ENCODE measurements at regions not wholly inside any gene's neighbourhood (a gene's known extent, or its start where the extent isn't known, plus 50 kb on each side); places are given as distances from the start of the nearest gene placed in this dataset.

DNA sequence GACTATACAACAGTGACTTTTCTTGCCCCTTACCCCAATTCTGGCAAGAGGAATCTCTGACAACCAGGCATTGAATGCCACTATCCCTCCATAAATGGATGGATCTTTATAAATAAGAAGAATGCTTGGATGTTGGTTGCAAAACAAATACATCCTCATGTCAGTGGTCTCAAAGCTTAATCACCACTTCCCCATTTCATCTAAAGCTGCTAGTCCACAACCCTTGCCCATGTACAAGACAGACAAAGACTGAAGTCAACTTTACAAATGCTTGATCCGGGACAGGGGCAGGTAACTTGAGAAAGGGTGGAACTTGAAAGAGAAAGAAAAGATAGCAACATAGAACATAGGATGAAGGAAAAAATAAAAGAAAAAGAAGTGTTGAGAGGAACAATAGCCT lies 540.5 kb upstream of the NOX3 start:
- no peaks in the 10 kb centered on the region for H3K27me3 ChIP-seq
- 87 to 100% (median 97%) methylated on average over 1 of the region's 1 CpG for WGBS, 3 donors
- intact Hi-C loops (cut with DNase I) = no loop called here
- no peak overlapping the region for H3K27ac ChIP-seq
- H3K4me1 ChIP-seq (ENCODE audit: insufficient read depth) = no peaks in the 10 kb centered on the region
- H3K4me3 ChIP-seq = no peak overlapping the region
- no peak for TF ChIP-seq CTCF (IDR thresholded peaks at IDR 0.05)
- no peak for TF ChIP-seq POLR2A (IDR thresholded peaks at IDR 0.05)
- no peaks in the 10 kb centered on the region for H3K36me3 ChIP-seq
- H3K9me3 ChIP-seq = no peaks in the 10 kb centered on the region
- no peak for DNase-seq

DNA sequence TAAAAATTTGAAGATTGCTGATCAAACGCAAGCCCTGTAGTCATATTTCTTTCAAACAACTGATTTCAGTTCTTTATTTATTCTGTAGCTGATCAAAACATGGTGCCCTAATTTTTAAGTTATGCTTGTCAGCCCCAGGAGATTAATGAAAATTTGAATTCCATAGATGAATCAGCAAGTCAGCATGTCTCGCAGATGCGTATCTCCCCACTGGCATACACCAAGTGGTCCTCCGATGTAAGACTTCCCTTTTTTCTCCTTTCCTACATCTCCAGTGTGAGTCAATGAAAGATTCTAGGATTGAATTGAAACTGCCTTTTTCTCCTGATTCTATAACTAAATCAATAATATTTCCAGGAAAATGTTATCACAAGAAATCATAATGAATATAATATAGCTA lies 539.6 kb upstream of the NOX3 start:
- WGBS, 3 donors = 93 to 95% (median 94%) methylated on average over 4 of the region's 4 CpGs
- Histone ChIP-seq H3K27me3 (no peaks in the 10 kb centered on the region), H3K36me3 (no peaks in the 10 kb centered on the region), H3K4me1 (ENCODE audit: insufficient read depth) (no peaks in the 10 kb centered on the region), H3K9me3 (no peaks in the 10 kb centered on the region), H3K4me3 (no peak overlapping the region), H3K27ac (no peak overlapping the region)
- intact Hi-C loops (cut with DNase I) = no loop called here
- no peak for DNase-seq
- TF ChIP-seq EP300 (IDR thresholded peaks at IDR 0.05) (no peak), CTCF (IDR thresholded peaks at IDR 0.05) (no peak), POLR2A (IDR thresholded peaks at IDR 0.05) (no peak)

DNA sequence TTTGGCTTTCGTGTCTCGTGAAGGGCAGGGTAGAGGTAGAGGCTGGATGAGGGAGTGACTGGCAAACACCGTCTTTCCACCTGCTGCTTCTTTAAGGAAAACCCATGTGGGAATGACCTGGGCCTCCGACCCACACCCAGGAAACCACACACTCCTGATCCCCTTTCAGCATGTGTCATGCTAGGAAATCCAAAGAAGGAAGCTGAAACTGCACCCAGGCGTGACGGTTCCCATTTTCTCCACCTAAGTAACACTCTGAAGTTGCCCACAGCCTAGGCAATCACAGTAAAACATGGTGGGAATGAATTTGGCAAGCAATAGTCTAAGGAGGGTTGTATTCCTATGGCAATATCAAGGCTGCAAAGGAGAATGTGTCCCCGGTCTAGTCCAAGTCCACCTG lies 538.4 kb upstream of the NOX3 start:
- WGBS, 3 donors = 94 to 95% (median 94%) methylated on average over 7 of the region's 7 CpGs
- TF ChIP-seq EP300 (IDR thresholded peaks at IDR 0.05) = no peak
- no peak for TF ChIP-seq POLR2A (IDR thresholded peaks at IDR 0.05)
- no peak for TF ChIP-seq CTCF (IDR thresholded peaks at IDR 0.05)
- no peak overlapping the region for H3K27ac ChIP-seq
- H3K4me3 ChIP-seq = no peak overlapping the region
- H3K36me3 ChIP-seq = no peaks in the 10 kb centered on the region
- H3K4me1 ChIP-seq (ENCODE audit: insufficient read depth) = no peaks in the 10 kb centered on the region
- no peaks in the 10 kb centered on the region for H3K9me3 ChIP-seq
- intact Hi-C loops (cut with DNase I) = no loop called here
- no peaks in the 10 kb centered on the region for H3K27me3 ChIP-seq
- DNase-seq = no peak

- Histone ChIP-seq H3K27ac (no peak overlapping the region), H3K9me3 (no peaks in the 10 kb centered on the region), H3K36me3 (no peaks in the 10 kb centered on the region), H3K27me3 (no peaks in the 10 kb centered on the region), H3K4me3 (no peak overlapping the region), H3K4me1 (ENCODE audit: insufficient read depth) (no peaks in the 10 kb centered on the region)
- DNase-seq = no peak
- 82 to 85% (median 85%) methylated on average over 6 of the region's 6 CpGs for WGBS, 3 donors
- TF ChIP-seq EP300 (IDR thresholded peaks at IDR 0.05) (no peak), POLR2A (IDR thresholded peaks at IDR 0.05) (no peak), CTCF (IDR thresholded peaks at IDR 0.05) (no peak)
- intact Hi-C loops (cut with DNase I) = no loop called here
Observed at GRCh38 chr6:155993240-155993639, 537.6 kb upstream of the NOX3 start.

DNA sequence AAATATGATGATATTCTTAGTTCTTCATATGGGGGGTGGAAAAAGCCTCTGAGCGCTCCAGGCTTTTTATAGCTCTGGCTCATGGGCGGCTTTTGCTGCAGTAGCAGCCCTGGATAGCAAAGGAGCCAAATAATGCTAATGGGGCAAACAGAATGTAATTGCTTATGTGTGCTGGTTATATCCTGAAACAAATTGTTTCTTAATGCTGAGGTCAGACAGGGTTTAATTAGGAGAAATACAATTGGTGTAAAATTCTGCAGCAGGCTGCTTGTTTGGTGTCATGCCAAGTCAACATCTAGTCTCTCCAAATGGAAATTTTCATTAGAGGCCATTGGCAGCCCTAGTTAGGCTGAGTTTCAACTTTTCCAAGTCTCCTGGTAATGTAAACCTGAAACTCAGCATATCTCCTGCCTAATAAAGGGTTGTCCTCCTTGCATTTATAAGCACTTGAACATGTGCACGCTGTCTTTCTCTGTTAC lies 530.1 kb upstream of the NOX3 start:
- Histone ChIP-seq H3K9me3 (no peaks in the 10 kb centered on the region), H3K27me3 (no peaks in the 10 kb centered on the region), H3K4me1 (ENCODE audit: insufficient read depth) (peaks cover 5% of the 10 kb centered on the region), H3K4me3 (no peak overlapping the region), H3K27ac (no peak overlapping the region), H3K36me3 (no peaks in the 10 kb centered on the region)
- intact Hi-C loops (cut with DNase I) = no loop called here
- WGBS, 3 donors = 11 to 17% (median 12%) methylated on average over 3 of the region's 3 CpGs
- no peak for TF ChIP-seq EP300 (IDR thresholded peaks at IDR 0.05)
- no peak for TF ChIP-seq POLR2A (IDR thresholded peaks at IDR 0.05)
- TF ChIP-seq CTCF (IDR thresholded peaks at IDR 0.05) = no peak
- DNase-seq = no peak
